GM19099 (cell line): ENCODE measurements at regions not wholly inside any gene's neighbourhood (a gene's known extent, or its start where the extent isn't known, plus 50 kb on each side); places are given as distances from the start of the nearest gene placed in this dataset.

ENCODE experiments used
- POLR2A ChIP-seq: IDR thresholded peaks from 3 replicates; pipeline ENCODE4 v1.6.1; 2011; ENCODE audit warnings: low read depth; ENCODE audit not compliant: insufficient read length; ENCODE audit errors: extremely low read depth

DNA sequence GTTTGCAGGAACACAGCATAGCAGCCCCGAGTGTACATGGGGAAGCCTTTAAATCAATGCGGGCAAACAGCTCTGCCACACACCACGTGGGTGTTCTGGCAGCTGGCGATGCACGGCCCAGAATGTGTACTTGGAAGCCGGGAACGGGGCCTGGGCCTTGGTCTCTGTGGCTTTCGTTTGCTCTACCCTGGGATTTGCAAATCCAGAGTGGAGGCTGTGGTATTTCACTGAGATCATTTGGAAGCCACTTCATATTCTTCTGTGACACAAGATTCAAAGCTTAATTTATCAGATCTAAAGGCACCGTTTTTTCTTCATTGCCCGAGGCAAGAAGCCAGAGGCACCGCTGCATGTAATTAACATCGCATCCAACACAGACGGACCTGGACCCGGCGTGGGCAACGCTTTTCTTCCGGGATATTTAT, 246.3 kb upstream of the MYT1L start:
- no peak for TF ChIP-seq POLR2A

DNA sequence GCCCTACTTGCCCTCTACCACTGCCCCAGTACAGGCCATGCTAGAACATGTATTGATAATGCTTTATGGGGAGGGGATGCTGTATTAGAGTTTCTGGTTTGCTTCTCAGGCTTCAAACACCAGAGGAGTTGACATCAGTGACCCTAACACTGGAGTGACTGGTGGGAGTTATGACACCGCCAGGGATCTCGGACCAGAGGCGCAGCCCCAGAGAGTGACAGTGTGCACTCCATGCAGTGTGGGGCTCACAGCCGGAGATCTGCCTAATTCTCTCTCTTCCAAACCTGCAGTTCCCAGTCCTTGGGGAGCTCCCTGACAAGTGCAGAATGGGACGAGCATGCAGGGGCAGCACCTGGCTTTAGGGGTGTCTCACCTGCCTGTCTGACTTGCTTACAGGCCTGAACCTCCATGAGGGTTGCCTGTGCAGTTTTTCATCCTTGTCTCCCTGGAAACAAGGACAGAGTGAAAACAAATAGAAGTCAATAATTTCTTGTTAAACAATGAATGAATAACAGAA, 244.9 kb upstream of the MYT1L start:
- no peak for TF ChIP-seq POLR2A

DNA sequence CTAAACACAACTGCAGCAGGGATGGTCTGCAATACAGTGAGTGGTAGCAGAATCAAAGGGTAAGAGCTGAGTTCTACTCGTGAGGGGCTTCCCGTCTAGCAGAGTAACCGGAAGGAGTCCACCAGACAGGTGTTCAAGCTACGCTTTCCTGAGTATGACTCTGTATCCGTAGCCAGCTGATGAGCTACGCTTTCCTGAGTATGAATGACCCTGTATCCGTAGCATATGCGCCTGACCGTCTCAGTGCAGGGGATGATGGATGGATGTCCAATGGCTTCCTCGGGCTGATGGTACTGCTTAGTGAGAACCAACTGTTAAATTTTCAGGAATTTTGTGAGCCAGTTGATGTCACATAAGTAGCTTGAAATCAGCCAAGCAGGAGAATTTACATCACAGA, 244.1 kb upstream of the MYT1L start:
- TF ChIP-seq POLR2A, result no peak

DNA sequence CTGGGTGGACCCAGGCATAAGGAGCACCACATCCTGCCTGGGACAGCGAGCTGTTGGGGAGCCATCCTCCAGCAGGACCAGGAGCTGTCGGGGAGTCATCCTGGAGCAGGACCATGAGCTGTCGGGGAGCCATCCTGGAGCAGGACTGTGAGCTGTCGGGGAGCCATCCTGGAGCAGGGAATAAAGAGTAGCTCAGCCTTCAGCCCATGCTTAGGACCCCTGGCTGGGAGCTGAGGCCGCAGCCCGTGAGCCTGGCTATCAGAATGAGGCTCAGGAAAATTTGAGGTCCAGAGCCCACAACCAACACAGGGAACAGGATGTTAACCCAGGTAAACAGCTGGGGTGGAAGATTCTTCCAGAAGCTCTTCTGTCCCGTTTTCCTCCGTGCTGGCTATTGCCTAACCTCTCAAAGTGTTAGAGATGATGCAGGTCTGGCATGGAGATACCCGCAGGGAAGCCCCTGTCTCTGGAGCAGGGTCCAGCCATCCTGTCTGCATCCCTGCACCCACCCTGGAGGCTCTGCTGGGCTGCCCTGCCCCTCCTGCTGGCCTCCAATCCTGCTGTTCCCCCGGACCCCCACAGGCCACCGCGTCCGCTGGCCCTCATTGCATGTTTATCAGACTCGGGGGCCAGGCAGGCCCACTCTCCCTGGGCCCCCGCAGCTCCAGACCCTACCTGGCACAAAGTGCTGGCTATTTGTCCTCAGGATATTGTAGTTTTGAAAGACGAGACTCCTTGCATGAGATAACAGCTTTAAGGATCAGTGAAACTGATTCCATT, 243.5 kb upstream of the MYT1L start:
- no peak for TF ChIP-seq POLR2A

DNA sequence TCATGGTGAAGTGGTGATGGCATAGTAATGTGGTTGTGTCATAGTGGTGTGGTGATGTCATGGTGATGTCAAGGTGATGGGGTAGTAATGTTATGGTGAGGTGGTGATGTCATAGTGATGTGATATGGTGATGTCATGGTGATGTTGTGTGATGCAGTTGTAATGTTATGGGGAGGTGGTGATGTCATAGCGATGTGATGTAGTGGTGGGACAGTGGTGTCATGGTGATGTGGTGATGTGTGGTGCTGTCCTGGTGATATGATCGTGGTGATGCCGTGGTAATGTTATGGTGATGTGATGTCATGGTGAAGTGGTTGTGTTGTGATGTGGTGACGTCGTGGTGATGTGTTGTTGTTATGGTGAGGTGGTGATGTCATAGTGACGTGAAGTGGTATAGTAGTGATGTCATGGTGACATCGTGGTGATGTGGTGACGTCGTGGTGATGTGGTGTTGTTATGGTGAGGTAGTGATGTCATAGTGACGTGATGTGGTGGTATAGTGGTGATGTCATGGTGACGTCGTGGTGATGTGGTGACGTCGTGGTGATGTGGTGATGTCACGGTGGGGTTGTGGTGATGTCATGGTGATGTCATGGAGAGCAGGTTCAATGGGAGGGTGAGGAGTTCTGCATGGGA, 242.7 kb upstream of the MYT1L start:
- TF ChIP-seq POLR2A, result no peak

DNA sequence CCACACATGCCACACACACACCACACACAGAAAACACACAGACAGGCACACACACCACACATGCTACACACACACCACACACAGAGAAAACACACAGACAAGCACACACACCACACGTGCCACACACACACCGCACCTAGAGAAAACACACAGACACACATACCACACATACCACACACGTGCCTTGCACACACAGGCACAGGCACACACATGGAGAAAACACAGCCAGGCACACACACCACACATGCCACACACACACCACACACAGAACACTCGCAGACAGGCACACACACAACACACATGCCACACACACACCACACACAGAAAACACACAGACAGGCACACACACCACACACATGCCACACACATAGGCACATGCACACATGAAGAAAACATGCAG, 242.1 kb upstream of the MYT1L start:
- no peak for TF ChIP-seq POLR2A

DNA sequence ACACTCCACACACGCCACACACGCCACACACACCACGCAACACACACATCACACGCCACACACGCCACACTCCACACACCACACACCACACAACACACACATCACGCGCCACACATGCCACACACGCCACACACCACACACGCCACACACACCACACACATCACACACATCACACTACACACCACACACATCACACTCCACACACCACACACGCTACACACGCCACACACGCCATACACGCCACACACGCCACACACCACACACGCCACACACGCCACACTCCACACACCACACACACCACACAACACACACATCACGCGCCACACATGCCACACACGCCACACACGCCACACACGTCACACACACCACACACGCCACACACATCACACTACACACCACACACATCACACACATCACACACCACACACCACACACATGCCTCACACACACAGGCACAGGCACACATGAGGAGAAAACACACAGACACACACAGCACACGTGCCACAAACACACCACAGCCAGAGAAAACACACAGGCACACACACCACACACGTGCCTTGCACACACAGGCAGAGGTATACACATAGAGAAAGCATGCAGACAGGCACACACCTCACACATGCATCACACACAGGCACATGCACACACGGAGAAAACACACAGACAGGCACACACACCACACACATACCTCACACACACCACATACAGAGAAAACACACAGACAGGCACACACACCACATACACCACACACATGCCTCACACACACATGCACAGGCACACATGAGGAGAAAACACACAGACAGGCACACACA, 241.5 kb upstream of the MYT1L start:
- no peak for TF ChIP-seq POLR2A

DNA sequence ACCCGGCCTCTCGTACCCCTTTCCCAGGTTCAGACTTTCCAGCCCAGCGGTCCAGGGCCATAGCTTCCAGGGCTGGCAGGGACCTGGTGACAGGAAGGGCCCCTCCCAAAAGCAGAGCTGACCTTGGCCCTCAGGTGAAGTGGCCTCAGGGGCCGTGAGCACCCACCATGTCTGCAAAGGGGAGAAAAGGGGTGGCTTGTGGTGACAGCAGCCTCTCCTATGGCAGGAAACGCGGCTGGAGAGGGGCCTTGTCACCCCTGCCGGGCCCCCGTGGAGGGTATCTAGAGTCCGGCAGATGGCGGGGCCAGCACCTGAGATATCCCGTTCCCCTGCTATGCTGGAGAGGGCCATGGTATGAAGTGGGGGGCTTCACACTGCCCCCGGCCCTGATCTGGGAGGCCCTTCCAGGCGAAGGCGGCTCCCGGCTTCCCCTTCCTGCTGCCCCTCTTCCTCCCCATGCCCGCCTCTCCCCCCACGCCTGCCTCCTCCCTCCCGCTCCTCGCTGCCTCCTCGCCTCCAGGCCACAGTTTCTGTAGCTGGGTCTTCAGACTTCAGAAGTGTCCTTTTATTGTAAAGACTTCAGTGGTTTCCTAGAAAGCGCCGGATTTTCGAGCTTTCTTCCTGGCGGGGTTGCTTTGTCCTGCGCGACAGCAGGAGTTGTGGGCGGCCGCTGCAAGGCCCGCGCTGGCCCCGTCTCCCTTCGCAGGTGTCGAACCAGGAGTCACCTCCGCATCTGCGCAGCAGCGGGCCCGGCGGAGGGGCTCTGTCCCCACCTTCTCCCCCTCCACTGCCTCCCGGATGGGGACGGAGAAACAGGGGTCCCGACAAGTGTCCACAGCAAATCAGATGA, 240.5 kb upstream of the MYT1L start:
- TF ChIP-seq POLR2A, result no peak

DNA sequence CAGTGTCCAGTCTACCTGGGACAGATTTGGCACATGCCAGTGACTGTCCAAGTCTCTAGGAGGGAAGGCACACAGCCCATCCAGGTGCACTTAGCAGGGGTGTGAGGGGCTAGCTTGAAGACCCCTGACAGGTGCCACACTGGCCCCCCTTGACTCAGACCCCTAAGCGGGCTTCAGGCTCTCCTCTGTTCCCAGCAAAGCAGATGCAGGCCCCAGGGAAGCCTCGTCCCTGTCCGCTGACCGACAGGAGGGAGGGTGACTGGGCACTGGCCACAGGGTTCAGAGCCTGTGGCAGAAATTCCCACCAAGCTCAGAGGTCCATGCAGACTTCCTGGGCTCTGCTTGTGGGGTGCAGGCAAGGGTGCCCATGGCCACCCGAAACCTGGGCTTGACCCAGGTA, 239.8 kb upstream of the MYT1L start:
- TF ChIP-seq POLR2A, result no peak

DNA sequence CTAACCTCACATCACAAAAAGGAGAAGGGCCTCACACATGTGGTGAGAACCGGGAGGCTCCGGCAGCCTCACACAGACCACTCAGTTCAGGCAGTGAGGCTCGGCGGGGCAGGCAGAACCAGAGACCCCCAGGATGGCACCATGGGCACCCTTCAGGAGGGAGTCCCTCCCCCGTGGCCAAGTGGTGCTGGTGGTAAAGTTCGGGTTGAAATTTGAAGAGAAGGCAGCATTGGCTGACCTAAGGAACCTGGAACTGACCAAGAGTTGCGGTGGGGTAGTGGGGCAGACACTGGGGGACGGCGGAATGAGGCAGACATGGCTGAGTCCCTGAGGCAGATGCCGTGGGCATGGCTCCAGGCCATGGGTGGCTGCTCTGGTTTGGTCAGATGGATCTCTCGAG, 239.3 kb upstream of the MYT1L start:
- TF ChIP-seq POLR2A, result no peak

DNA sequence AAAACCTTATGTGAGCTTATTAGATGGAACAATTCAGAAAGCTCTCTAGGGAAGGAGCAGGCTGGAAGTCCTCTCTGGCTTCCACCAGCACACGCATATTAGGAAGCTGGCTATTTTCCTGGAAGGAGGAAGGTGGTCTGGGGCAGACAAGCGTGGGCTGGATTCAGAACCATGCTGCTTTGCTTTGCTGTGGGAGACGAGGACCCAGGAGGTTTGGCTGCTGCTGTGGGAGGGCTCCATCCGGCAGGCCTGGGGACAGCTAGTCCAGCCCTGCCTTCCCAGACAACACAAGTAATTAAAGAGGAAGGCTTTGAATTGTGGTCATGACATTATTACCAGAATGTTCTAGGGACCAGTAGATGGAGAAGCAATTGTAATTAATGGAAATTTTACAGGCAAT, 238.8 kb upstream of the MYT1L start:
- TF ChIP-seq POLR2A, result no peak

DNA sequence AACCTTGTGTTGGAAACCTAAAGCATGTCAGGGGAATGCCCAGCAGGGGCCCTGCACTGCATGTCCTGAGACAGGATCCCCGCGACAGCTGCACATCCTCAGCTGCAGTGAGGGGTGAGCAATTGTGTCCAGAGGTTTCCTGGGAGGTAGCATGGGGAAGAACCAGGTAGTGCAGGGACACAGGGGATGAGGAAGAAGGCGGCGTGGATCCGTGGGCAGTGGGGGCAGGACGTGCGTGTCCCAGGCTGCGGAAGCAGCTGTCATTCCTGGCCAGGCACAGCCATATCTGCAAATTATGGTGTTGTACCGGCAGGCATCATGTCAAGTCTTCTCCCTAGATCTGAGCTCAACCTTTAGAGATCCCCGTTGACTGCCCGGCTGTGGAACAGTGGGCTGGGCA, 238.2 kb upstream of the MYT1L start:
- TF ChIP-seq POLR2A, result no peak

DNA sequence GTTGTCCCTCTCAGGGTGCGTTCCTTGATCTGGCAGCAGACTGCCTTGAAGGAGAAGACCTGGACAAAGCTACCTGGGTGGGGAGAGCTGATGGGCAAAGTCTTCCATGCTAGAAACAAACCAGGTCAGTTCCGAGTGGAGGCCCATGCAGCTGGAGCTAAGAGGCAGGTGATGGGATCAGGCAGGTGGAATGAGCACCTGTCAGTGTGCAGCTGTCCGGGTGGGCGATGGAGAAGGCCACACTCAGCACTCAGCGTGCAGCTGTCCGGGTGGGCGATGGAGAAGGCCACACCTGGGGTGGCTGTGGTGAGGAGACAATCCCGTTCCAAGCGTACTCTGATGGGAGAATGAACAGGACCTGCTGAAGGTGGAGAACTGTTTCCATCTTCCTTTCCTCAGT, 237.3 kb upstream of the MYT1L start:
- TF ChIP-seq POLR2A, result no peak

DNA sequence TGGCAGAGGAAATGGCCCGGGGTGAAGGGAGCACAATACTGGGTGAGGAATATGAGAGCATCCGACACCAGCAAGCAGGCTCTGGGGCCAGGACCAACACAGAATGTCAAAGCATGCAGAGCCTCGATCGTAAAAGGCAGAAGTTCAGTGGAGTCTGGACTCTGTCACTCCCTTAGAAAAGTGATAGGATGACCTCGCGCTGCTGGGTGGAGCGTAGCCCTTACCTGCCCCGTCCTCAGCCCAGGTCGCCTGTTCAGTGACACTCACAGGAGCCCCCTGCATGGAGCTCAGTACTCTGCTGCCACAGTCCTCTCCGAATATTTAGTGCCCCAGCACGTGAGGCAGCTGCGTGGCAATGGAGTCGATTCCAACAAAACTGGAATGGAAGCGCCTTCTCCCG, 236.7 kb upstream of the MYT1L start:
- TF ChIP-seq POLR2A, result no peak
